ENCODE measurements at regions not wholly inside any gene's neighbourhood (a gene's known extent, or its start where the extent isn't known, plus 50 kb on each side); places are given as distances from the start of the nearest gene placed in this dataset.

DNA sequence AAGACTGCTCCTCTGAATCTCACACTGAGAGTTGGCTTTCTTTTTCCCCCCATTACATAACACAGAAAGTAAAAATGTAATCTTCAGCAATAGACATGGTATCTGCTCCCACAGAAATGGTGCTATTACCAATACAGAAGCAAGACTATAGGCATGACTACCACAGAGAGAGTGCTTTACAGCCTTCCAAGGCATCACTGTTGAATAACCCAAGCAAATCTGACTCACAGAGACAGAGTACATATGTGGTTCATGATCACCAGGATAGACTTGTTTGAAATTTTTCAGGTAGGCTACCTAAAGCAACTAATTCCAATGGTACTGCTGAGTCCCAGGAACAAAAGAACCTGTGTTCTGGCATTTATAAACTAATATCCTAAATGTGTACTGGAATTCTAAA, 1373.4 kb upstream of the C9orf72 start:
- TF ChIP-seq, protein P1, sequence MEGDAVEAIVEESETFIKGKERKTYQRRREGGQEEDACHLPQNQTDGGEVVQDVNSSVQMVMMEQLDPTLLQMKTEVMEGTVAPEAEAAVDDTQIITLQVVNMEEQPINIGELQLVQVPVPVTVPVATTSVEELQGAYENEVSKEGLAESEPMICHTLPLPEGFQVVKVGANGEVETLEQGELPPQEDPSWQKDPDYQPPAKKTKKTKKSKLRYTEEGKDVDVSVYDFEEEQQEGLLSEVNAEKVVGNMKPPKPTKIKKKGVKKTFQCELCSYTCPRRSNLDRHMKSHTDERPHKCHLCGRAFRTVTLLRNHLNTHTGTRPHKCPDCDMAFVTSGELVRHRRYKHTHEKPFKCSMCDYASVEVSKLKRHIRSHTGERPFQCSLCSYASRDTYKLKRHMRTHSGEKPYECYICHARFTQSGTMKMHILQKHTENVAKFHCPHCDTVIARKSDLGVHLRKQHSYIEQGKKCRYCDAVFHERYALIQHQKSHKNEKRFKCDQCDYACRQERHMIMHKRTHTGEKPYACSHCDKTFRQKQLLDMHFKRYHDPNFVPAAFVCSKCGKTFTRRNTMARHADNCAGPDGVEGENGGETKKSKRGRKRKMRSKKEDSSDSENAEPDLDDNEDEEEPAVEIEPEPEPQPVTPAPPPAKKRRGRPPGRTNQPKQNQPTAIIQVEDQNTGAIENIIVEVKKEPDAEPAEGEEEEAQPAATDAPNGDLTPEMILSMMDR (conservative IDR thresholded peaks at IDR 0.05), result no peak
- no peak for TF ChIP-seq EZH2 (IDR thresholded peaks at IDR 0.05; ENCODE audit: low read depth)

All from PC-9 (cell line).